HCT116 (cell line): ENCODE measurements at regions not wholly inside any gene's neighbourhood (a gene's known extent, or its start where the extent isn't known, plus 50 kb on each side); places are given as distances from the start of the nearest gene placed in this dataset.

Experiments
- CBX3 ChIP-seq: IDR thresholded peaks from 2 replicates; pipeline ENCODE4 v1.6.1; 2012; ENCODE audit warnings: low read depth
- EZH2phosphoT487 ChIP-seq: fragments of 200-600 bp; IDR thresholded peaks from 2 replicates; pipeline ENCODE4 v1.6.1; 2018; ENCODE audit warnings: antibody characterized with exemption, borderline replicate concordance
- FOSL1 ChIP-seq: IDR thresholded peaks from 2 replicates; pipeline ENCODE4 v1.6.1; 2012; ENCODE audit warnings: low read depth
- MAX ChIP-seq: IDR thresholded peaks from 2 replicates; pipeline ENCODE4 v1.6.1; 2012
- POLR2A ChIP-seq: IDR thresholded peaks from 2 replicates; pipeline ENCODE4 v1.7.0; 2011; ENCODE audit warnings: borderline replicate concordance; ENCODE audit not compliant: insufficient read depth, insufficient read length; ENCODE audit errors: extremely low read depth
- RAD21 ChIP-seq: IDR thresholded peaks from 2 replicates; pipeline ENCODE4 v1.6.1; 2012; ENCODE audit warnings: low read depth, mild to moderate bottlenecking
- REST ChIP-seq: IDR thresholded peaks from 2 replicates; pipeline ENCODE4 v1.6.1; 2012; ENCODE audit warnings: low read depth
- TF ChIP-seq, protein P1 (sequence below), 3 experiments: fragments of 200-600 bp in 1 of 3; sonication (generic) in 1 of 3; IDR thresholded peaks in 2 of 3; conservative IDR thresholded peaks in 1 of 3; 2 replicates each; pipeline ENCODE4 v1.5.1; 2012 to 2017; ENCODE audit warnings: low read depth in 2 of 3, low read length in 2 of 3, antibody characterized with exemption in 1 of 3, borderline replicate concordance in 1 of 3, control low read depth in 1 of 3, mild to moderate bottlenecking in 1 of 3, mixed read lengths in 1 of 3, mixed run types in 1 of 3, moderate library complexity in 1 of 3; ENCODE audit not compliant: insufficient read depth in 1 of 3
- TF ChIP-seq, protein P2 (sequence below): IDR thresholded peaks from 2 replicates; pipeline ENCODE4 v1.6.1; 2012

GRCh38 chr4:20590849-20591248, 109.4 kb upstream of the PACRGL start:
- no peak for TF ChIP-seq FOSL1
- TF ChIP-seq, protein P1, sequence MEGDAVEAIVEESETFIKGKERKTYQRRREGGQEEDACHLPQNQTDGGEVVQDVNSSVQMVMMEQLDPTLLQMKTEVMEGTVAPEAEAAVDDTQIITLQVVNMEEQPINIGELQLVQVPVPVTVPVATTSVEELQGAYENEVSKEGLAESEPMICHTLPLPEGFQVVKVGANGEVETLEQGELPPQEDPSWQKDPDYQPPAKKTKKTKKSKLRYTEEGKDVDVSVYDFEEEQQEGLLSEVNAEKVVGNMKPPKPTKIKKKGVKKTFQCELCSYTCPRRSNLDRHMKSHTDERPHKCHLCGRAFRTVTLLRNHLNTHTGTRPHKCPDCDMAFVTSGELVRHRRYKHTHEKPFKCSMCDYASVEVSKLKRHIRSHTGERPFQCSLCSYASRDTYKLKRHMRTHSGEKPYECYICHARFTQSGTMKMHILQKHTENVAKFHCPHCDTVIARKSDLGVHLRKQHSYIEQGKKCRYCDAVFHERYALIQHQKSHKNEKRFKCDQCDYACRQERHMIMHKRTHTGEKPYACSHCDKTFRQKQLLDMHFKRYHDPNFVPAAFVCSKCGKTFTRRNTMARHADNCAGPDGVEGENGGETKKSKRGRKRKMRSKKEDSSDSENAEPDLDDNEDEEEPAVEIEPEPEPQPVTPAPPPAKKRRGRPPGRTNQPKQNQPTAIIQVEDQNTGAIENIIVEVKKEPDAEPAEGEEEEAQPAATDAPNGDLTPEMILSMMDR (IDR thresholded peaks at IDR 0.05 in 2 of 3, conservative IDR thresholded peaks at IDR 0.05 in 1 of 3; ENCODE audit: borderline replicate concordance in 1 of 3, insufficient read depth in 1 of 3, low read depth in 2 of 3, low read length in 2 of 3): no peak
- TF ChIP-seq REST: no peak
- no peak for TF ChIP-seq EZH2phosphoT487
- no peak for TF ChIP-seq CBX3
- no peak for TF ChIP-seq MAX
- TF ChIP-seq RAD21: no peak
- no peak for TF ChIP-seq POLR2A
- TF ChIP-seq, protein P2, sequence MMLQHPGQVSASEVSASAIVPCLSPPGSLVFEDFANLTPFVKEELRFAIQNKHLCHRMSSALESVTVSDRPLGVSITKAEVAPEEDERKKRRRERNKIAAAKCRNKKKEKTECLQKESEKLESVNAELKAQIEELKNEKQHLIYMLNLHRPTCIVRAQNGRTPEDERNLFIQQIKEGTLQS: no peak
